RCC 7860 (cell line): ENCODE measurements at regions not wholly inside any gene's neighbourhood (a gene's known extent, or its start where the extent isn't known, plus 50 kb on each side); places are given as distances from the start of the nearest gene placed in this dataset.
A peak's percentile ranks its signal among the peaks of the same experiment; 100 is the strongest.
"Not testable (repeated sequence)": the region's sequence is repeated elsewhere in the genome, so short reads cannot be mapped to it uniquely, and the experiment has no call there.

Experiments used
- DNase-seq: peaks from one replicate; pipeline ENCODE4 v3.0.0-alpha.2; 2015; ENCODE audit warnings: low spot score
- FAIRE-seq: peaks from 2 replicates; lab custom pipeline; 2012; peaks lifted over from hg19 to GRCh38; lab: Jason Lieb, UNC

DNA sequence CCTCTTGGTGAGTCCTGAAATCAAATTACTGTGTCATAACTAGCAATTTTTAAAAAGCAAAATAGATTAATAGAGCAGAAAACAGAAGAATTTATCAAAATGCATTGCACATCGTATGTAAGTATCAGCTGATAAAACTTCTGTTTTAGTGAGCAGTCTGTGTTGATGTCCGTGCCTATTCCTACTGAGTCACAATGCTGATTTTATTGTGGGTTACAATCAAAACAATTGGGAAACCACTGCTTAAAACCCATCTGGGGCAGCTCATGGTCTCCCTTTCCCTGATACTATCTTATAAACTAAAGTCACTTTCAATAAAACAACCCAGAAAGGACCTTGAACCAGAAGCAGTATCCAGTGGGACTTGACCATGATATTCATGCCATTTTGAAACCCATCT lies 101.1 kb upstream of the GPR39 start:
- FAIRE-seq, DNase-seq: not testable (repeated sequence)

- FAIRE-seq, DNase-seq: not testable (repeated sequence)
Observed at GRCh38 chr2:132317026-132317680, 99.5 kb upstream of the GPR39 start.

- not testable (repeated sequence) for FAIRE-seq
Observed at GRCh38 chr2:132318481-132318880, 98.1 kb upstream of the GPR39 start.

DNA sequence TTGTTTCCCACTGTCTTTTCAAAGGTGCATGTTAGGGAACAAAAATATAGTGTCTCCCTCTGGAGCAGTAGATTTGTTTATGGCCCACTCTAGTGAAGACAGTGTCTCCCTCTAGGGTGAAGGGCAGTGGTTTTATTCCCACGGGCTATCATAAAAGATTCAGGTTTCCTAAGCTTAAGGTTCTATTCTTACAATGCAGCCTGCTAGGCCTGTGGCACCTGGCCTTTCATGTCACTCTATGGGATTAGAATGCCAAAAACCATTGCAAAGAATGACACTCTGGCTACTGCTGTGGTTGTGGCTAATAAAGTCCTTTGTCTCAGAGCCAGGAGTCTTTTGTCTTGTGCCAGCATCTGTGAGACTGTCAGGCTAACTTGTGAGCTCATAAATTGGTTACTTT lies 92.6 kb upstream of the GPR39 start:
- not testable (repeated sequence) for FAIRE-seq, DNase-seq

More at GRCh38 chr2:132318481-132318880, 98.1 kb upstream of the GPR39 start:
- not testable (repeated sequence) for DNase-seq

- DNase-seq, FAIRE-seq: not testable (repeated sequence)
Observed at GRCh38 chr2:132332345-132333033, 84.1 kb upstream of the GPR39 start.

DNA sequence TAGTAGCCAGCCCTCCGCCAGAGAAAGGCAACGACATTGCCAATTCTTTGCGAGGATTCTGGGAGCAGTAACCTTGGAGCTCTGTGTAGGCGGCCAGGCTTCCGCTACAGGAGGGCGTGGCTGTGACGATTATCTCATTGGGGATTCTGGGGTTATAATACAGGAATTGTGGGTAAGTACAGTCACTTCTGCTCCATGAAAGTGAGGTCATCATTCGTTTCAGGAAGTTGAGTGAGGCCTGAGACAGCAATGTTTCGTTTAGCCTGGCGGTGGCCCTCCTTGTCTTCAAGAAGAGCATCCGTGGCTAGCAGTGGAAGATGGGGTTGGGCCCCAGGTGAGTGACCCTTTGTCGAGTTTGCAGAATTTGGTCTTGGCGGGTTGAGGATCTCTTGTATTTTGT lies 79.5 kb upstream of the GPR39 start:
- FAIRE-seq: not testable (repeated sequence)

DNA sequence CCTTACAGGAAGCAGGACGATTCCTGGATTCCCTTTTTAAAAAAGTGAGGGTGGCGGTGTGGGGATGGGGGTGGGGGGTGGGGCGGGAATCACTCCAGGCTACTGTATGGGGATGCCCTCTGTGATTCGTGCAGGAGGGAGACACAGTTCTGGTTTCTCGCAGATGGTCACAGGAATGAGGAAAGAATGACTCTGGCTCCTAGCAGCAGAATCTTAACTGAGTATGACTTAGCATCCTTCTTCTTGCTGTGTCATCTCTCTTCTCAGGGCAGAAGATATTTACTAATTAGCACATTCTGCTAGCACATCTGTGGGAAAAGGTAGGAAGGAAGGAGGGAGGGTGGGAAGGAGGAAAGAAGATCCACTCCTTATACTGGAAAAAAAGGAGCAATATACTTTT lies 78.8 kb upstream of the GPR39 start:
- not testable (repeated sequence) for DNase-seq, FAIRE-seq

More for the DNA sequence above, 79.5 kb upstream of the GPR39 start:
- DNase-seq: not testable (repeated sequence)

- peak; percentile 67 for DNase-seq
- peak; percentile 92 for FAIRE-seq
Observed at GRCh38 chr2:132347041-132347780, 69.4 kb upstream of the GPR39 start.

GRCh38 chr2:132349092-132349687 lies 67.4 kb upstream of the GPR39 start:
- not testable (repeated sequence) for FAIRE-seq
- peak; percentile 17 for DNase-seq

DNA sequence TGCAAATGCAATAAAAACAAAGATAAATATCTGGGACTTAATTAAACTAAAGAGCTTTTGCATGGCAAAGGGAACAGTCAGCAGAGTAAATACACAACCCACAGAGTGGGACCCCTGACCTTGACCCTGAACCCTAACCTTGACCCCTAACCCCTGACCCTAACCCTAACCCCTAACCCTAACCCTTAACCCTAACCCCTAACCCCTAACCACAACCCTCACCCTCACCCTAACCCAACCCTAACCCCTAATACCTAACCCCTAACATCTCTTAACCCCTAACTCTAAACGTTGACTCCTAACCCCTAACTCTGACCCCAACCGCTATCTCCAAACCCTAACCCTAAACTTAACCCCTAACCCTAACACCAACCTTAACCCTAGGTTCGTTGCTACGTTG lies 64.9 kb upstream of the GPR39 start:
- not testable (repeated sequence) for FAIRE-seq, DNase-seq

- not testable (repeated sequence) for FAIRE-seq
- DNase-seq: peak; percentile 60
Observed at GRCh38 chr2:132352481-132353001, 64.1 kb upstream of the GPR39 start.

- DNase-seq: peak; percentile 35
- not testable (repeated sequence) for FAIRE-seq
Observed at GRCh38 chr2:132353380-132353779, 63.2 kb upstream of the GPR39 start.

GRCh38 chr2:132360964-132361363 lies 55.6 kb upstream of the GPR39 start:
- not testable (repeated sequence) for FAIRE-seq, DNase-seq

- not testable (repeated sequence) for DNase-seq, FAIRE-seq
Observed at GRCh38 chr2:132361498-132361897, 55.1 kb upstream of the GPR39 start.

- not testable (repeated sequence) for FAIRE-seq, DNase-seq
Observed at GRCh38 chr2:132363352-132363751, 53.3 kb upstream of the GPR39 start.

DNA sequence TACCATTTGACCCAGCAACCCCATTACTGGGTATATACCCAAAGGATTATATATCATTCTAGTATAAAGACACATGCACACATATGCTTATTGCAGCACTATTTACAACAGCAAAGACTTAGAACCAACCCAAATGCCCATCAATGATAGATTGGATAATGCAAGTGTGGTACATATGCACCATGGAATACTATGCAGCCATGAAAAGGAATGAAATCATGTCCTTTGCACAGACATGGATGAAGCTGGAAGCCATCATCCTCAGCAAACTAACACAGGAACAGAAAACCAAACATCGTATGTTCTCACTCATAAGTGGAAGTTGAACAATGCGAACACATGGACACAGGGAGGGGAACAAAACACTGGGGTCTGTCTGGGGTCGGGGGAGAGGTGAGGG lies 50.6 kb upstream of the GPR39 start:
- not testable (repeated sequence) for DNase-seq, FAIRE-seq

DNA sequence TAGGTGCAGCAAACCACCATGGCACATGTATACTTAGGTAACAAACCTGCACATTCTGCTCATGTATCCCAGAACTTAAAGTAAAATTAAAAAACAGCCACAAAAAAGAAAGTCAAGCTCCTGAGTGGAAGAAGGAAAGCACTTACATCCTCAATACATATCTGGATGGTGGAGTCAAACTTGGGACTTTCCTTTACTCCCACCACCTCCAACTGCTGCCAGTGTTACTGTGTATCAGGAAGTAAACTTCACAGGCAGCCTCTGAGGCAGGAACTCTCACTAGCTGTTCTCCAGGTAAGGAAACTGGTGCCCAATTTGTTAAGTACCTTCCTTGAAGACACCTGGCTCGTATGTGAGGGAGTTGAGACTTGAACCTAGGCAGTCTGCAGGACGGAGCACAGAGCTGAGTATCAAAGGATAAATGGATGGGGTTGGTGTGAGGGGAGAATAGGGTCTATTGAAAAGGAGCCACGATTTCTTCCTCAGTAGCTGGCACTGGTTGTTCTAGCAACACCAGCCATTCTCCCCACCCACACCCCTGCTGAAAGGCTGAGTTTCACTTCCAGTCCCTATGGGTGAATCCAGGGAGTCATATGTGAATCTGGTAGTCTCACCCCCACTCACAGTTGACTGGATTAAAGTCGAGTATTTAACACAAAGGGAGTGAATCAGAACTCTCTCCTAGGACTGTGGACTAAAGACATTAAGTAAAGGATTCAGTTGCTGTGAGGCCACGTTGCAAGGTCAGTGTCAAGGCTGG lies 50.0 kb upstream of the GPR39 start:
- DNase-seq (no peak), FAIRE-seq (no peak)
